ENCODE measurements at regions not wholly inside any gene's neighbourhood (a gene's known extent, or its start where the extent isn't known, plus 50 kb on each side); places are given as distances from the start of the nearest gene placed in this dataset.

DNA sequence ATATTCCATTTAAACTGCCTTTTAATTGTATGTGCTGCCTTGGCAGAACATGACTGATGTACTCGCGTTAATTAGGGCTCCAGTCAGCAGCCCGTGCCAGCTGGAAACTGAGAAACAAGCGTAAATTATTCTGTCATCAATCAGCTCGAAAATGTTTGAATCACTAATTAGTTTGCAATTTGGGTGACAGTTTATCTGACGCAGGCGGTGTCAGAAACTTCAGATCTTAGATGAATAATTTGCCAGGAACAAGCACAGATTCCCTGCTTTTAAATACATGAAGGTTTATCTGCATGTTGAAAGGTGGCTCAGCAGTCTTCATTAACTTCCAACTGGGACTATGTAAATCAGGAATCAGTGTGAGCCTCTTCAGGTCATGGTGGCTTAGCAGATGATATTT, 176.0 kb upstream of the TLE4 start:
- Histone ChIP-seq H3K9ac (ENCODE audit: insufficient read depth, low read length, poor library complexity, severe bottlenecking) (no peak overlapping the region), H3K27ac (ENCODE audit: low read depth in 1 of 2, low read length in 2 of 2) (no peak overlapping the region), H3K27me3 (ENCODE audit: control insufficient read depth in 2 of 2, insufficient read depth in 2 of 2, low read length in 2 of 2) (no peaks in the 10 kb centered on the region), H3K36me3 (replicated peaks in 1 of 2; ENCODE audit: control insufficient read depth in 1 of 2, insufficient read depth in 2 of 2, low read length in 2 of 2) (no peaks in the 10 kb centered on the region), H3K4me3 (replicated peaks in 1 of 3; ENCODE audit: low read depth in 2 of 3, low read length in 3 of 3) (no peak overlapping the region), H2AFZ (ENCODE audit: insufficient read depth, low read depth, low read length, poor library complexity, severe bottlenecking) (no peak overlapping the region), H3K9me3 (replicated peaks in 1 of 2; ENCODE audit: control insufficient read depth in 1 of 2, insufficient read depth in 1 of 2, low read length in 2 of 2) (no peaks in the 10 kb centered on the region), H3K4me2 (replicated peaks; ENCODE audit: extremely low read depth, low read length, poor library complexity, severe bottlenecking) (no peak overlapping the region), H3K79me2 (ENCODE audit: insufficient read depth, low read length) (no peaks in the 10 kb centered on the region), H3K4me1 (ENCODE audit: control insufficient read depth in 1 of 2, insufficient read depth in 2 of 2, low read length in 2 of 2) (no peaks in the 10 kb centered on the region), H4K20me1 (ENCODE audit: insufficient read depth, low read length) (no peaks in the 10 kb centered on the region)
- DNase-seq, result no peak
- H3K27ac Mint-ChIP-seq, result no peak overlapping the region
- H3K9me3 Mint-ChIP-seq, result peaks cover 0 to 3% (median 0%) of the 10 kb centered on the region in 7 donors
- 92% methylated on average over 6 of the region's 7 CpGs for WGBS (ENCODE audit: insufficient coverage)
- intact Hi-C loops (cut with micrococcal nuclease), result no loop called here
- H3K36me3 Mint-ChIP-seq, result no peaks in the 10 kb centered on the region
- TF ChIP-seq, protein P1, sequence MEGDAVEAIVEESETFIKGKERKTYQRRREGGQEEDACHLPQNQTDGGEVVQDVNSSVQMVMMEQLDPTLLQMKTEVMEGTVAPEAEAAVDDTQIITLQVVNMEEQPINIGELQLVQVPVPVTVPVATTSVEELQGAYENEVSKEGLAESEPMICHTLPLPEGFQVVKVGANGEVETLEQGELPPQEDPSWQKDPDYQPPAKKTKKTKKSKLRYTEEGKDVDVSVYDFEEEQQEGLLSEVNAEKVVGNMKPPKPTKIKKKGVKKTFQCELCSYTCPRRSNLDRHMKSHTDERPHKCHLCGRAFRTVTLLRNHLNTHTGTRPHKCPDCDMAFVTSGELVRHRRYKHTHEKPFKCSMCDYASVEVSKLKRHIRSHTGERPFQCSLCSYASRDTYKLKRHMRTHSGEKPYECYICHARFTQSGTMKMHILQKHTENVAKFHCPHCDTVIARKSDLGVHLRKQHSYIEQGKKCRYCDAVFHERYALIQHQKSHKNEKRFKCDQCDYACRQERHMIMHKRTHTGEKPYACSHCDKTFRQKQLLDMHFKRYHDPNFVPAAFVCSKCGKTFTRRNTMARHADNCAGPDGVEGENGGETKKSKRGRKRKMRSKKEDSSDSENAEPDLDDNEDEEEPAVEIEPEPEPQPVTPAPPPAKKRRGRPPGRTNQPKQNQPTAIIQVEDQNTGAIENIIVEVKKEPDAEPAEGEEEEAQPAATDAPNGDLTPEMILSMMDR (IDR thresholded peaks at IDR 0.05), result no peak
- H3K4me3 Mint-ChIP-seq, result no peak overlapping the region
- peaks cover 4% of the 10 kb centered on the region for H3K4me1 Mint-ChIP-seq
- no peaks in the 10 kb centered on the region for H3K27me3 Mint-ChIP-seq (ENCODE audit: low read depth in 3 of 3)

DNA sequence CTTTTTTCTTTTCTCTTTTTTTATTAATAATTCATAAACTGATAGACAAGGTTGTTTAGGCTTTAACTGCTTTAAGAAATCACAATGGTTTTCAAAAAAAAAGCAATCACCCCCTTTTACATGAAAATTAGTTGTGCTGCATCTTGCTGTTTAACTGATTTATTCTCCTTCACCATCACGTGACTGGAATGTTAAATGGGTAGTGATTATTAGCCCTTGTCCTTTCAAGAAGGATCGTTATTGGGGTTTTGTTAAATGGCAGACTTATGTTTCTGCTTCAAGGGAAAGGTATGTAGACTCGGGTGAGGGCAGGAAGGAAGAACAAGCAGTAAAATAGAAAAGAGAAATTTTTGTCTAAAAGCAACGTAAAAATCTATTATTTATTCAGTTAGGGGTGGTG, 175.6 kb upstream of the TLE4 start:
- no peaks in the 10 kb centered on the region for H3K79me2 ChIP-seq (ENCODE audit: insufficient read depth, low read length)
- no peaks in the 10 kb centered on the region for H3K4me1 ChIP-seq (ENCODE audit: control insufficient read depth in 1 of 2, insufficient read depth in 2 of 2, low read length in 2 of 2)
- TF ChIP-seq, protein P1 (IDR thresholded peaks at IDR 0.05), result no peak
- H3K4me3 Mint-ChIP-seq, result no peak overlapping the region
- intact Hi-C loops (cut with micrococcal nuclease), result no loop called here
- no peak overlapping the region for H3K27ac ChIP-seq (ENCODE audit: low read depth in 1 of 2, low read length in 2 of 2)
- no peak overlapping the region for H3K27ac Mint-ChIP-seq
- H3K36me3 Mint-ChIP-seq, result no peaks in the 10 kb centered on the region
- no peak for DNase-seq
- no peaks in the 10 kb centered on the region for H4K20me1 ChIP-seq (ENCODE audit: insufficient read depth, low read length)
- H3K27me3 ChIP-seq (ENCODE audit: control insufficient read depth in 2 of 2, insufficient read depth in 2 of 2, low read length in 2 of 2), result no peaks in the 10 kb centered on the region
- WGBS (ENCODE audit: insufficient coverage), result 100% methylated on average over 1 of the region's 4 CpGs
- H3K9me3 Mint-ChIP-seq, result peaks cover 0 to 3% (median 0%) of the 10 kb centered on the region in 7 donors
- H3K9ac ChIP-seq (ENCODE audit: insufficient read depth, low read length, poor library complexity, severe bottlenecking), result no peak overlapping the region
- no peaks in the 10 kb centered on the region for H3K9me3 ChIP-seq (replicated peaks in 1 of 2; ENCODE audit: control insufficient read depth in 1 of 2, insufficient read depth in 1 of 2, low read length in 2 of 2)
- no peak overlapping the region for H3K4me2 ChIP-seq (replicated peaks; ENCODE audit: extremely low read depth, low read length, poor library complexity, severe bottlenecking)
- no peak overlapping the region for H2AFZ ChIP-seq (ENCODE audit: insufficient read depth, low read depth, low read length, poor library complexity, severe bottlenecking)
- H3K4me3 ChIP-seq (replicated peaks in 1 of 3; ENCODE audit: low read depth in 2 of 3, low read length in 3 of 3), result no peak overlapping the region
- H3K4me1 Mint-ChIP-seq, result peaks cover 4% of the 10 kb centered on the region
- no peaks in the 10 kb centered on the region for H3K36me3 ChIP-seq (replicated peaks in 1 of 2; ENCODE audit: control insufficient read depth in 1 of 2, insufficient read depth in 2 of 2, low read length in 2 of 2)
- no peaks in the 10 kb centered on the region for H3K27me3 Mint-ChIP-seq (ENCODE audit: low read depth in 3 of 3)

Measured in CD14-positive monocyte (primary cell).